ENCODE measurements at regions not wholly inside any gene's neighbourhood (a gene's known extent, or its start where the extent isn't known, plus 50 kb on each side); places are given as distances from the start of the nearest gene placed in this dataset.

GRCh38 chr2:235303499-235304291, 190.1 kb upstream of the AGAP1 start:
- DNase-seq (ENCODE audit: low read depth), result no peak

GRCh38 chr2:235305678-235306077, 188.2 kb upstream of the AGAP1 start:
- DNase-seq (ENCODE audit: low read depth), result no peak

GRCh38 chr2:235311044-235311443, 182.8 kb upstream of the AGAP1 start:
- DNase-seq (ENCODE audit: low read depth), result no peak

- no peak for DNase-seq (ENCODE audit: low read depth)
Measured at GRCh38 chr2:235312571-235312970, 181.3 kb upstream of the AGAP1 start.

- no peak for DNase-seq (ENCODE audit: low read depth)
Measured at GRCh38 chr2:235314371-235314930, 179.4 kb upstream of the AGAP1 start.

- DNase-seq (ENCODE audit: low read depth), result no peak
Measured at GRCh38 chr2:235319095-235319494, 174.7 kb upstream of the AGAP1 start.

- no peak for DNase-seq (ENCODE audit: low read depth)
Measured at GRCh38 chr2:235320326-235320725, 173.5 kb upstream of the AGAP1 start.

GRCh38 chr2:235324324-235324723, 169.5 kb upstream of the AGAP1 start:
- no peak for DNase-seq (ENCODE audit: low read depth)

GRCh38 chr2:235325151-235325550, 168.7 kb upstream of the AGAP1 start:
- DNase-seq (ENCODE audit: low read depth), result no peak

- no peak for DNase-seq (ENCODE audit: low read depth)
Measured at GRCh38 chr2:235328991-235329390, 164.9 kb upstream of the AGAP1 start.

GRCh38 chr2:235330775-235331451, 162.9 kb upstream of the AGAP1 start:
- DNase-seq (ENCODE audit: low read depth), result no peak

GRCh38 chr2:235332240-235332890, 161.5 kb upstream of the AGAP1 start:
- DNase-seq (ENCODE audit: low read depth), result no peak

- DNase-seq (ENCODE audit: low read depth), result no peak
Measured at GRCh38 chr2:235333076-235333475, 160.8 kb upstream of the AGAP1 start.

GRCh38 chr2:235334179-235334578, 159.7 kb upstream of the AGAP1 start:
- no peak for DNase-seq (ENCODE audit: low read depth)

- DNase-seq (ENCODE audit: low read depth), result no peak
Measured at GRCh38 chr2:235343156-235343774, 150.6 kb upstream of the AGAP1 start.

- DNase-seq (ENCODE audit: low read depth), result no peak
Measured at GRCh38 chr2:235343869-235344268, 150.0 kb upstream of the AGAP1 start.

- DNase-seq (ENCODE audit: low read depth), result no peak
Measured at GRCh38 chr2:235345745-235346144, 148.1 kb upstream of the AGAP1 start.

GRCh38 chr2:235347691-235348090, 146.2 kb upstream of the AGAP1 start:
- DNase-seq (ENCODE audit: low read depth), result no peak

- no peak for DNase-seq (ENCODE audit: low read depth)
Measured at GRCh38 chr2:235348329-235348728, 145.5 kb upstream of the AGAP1 start.

GRCh38 chr2:235350234-235350633, 143.6 kb upstream of the AGAP1 start:
- DNase-seq (ENCODE audit: low read depth), result no peak

GRCh38 chr2:235352541-235352940, 141.3 kb upstream of the AGAP1 start:
- DNase-seq (ENCODE audit: low read depth), result no peak

GRCh38 chr2:235357881-235358280, 136.0 kb upstream of the AGAP1 start:
- no peak for DNase-seq (ENCODE audit: low read depth)
